Ishikawa (cell line): ENCODE measurements at regions not wholly inside any gene's neighbourhood (a gene's known extent, or its start where the extent isn't known, plus 50 kb on each side); places are given as distances from the start of the nearest gene placed in this dataset.

ENCODE experiments used
- CEBPB ChIP-seq: IDR thresholded peaks from 2 replicates; pipeline ENCODE4 v1.6.1; 2012
- CREB1 ChIP-seq: IDR thresholded peaks from 2 replicates; pipeline ENCODE4 v1.6.1; 2012; ENCODE audit warnings: low read depth
- EGR1 ChIP-seq: IDR thresholded peaks from 2 replicates; pipeline ENCODE4 v1.6.1; 2012
- EP300 ChIP-seq: IDR thresholded peaks from 2 replicates; pipeline ENCODE4 v1.6.1; 2012; ENCODE audit warnings: borderline replicate concordance
- FOXM1 ChIP-seq: IDR thresholded peaks from 2 replicates; pipeline ENCODE4 v1.6.1; 2012; ENCODE audit warnings: low read depth, borderline replicate concordance
- NFIC ChIP-seq: IDR thresholded peaks from 2 replicates; pipeline ENCODE4 v1.6.1; 2012
- RAD21 ChIP-seq: IDR thresholded peaks from 2 replicates; pipeline ENCODE4 v1.6.1; 2012; ENCODE audit warnings: low read depth
- TAF1 ChIP-seq: IDR thresholded peaks from 2 replicates; pipeline ENCODE4 v1.6.1; 2012; ENCODE audit warnings: low read depth, mild to moderate bottlenecking
- TCF12 ChIP-seq: IDR thresholded peaks from 2 replicates; pipeline ENCODE4 v1.6.1; 2012; ENCODE audit warnings: low read depth
- TEAD4 ChIP-seq: IDR thresholded peaks from 2 replicates; pipeline ENCODE4 v1.6.1; 2012
- USF1 ChIP-seq: IDR thresholded peaks from 2 replicates; pipeline ENCODE4 v1.6.1; 2012
- YY1 ChIP-seq: IDR thresholded peaks from 2 replicates; pipeline ENCODE4 v1.6.1; 2012; ENCODE audit warnings: low read depth
- ZBTB7A ChIP-seq: IDR thresholded peaks from 2 replicates; pipeline ENCODE4 v1.6.1; 2012; ENCODE audit warnings: low read depth
- TF ChIP-seq, protein P1 (sequence below): IDR thresholded peaks from 2 replicates; pipeline ENCODE4 v1.6.1; 2012
- TF ChIP-seq, protein P2 (sequence below): IDR thresholded peaks from 2 replicates; pipeline ENCODE4 v1.6.1; 2012; ENCODE audit warnings: low read depth, mild to moderate bottlenecking

DNA sequence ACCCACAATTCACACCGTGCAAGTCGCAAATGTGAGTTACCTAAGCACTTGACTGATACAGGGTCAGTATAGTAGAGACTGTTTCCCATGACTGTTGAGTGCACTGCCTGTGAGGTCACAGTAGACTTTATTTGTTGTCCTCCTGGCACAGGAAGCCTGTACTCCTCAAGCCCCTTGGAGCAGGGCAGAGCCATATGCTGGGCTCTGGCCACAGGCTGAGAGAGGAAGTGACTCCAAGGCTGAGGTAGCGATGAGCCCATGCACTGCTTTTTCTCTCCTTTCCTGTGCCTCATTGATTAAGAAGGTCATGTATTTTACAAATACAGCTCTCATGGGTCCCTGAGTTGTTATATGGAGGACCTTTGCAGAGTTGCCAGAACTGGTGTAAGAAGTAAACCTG, 287.7 kb downstream of the SRBD1 start:
- TF ChIP-seq TEAD4 (no peak), EP300 (no peak), CREB1 (no peak), NFIC (no peak), ZBTB7A (no peak), CEBPB (no peak), RAD21 (no peak), YY1 (no peak), EGR1 (no peak), USF1 (no peak), FOXM1 (no peak)
- TF ChIP-seq, protein P1, sequence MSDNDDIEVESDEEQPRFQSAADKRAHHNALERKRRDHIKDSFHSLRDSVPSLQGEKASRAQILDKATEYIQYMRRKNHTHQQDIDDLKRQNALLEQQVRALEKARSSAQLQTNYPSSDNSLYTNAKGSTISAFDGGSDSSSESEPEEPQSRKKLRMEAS, result no peak

DNA sequence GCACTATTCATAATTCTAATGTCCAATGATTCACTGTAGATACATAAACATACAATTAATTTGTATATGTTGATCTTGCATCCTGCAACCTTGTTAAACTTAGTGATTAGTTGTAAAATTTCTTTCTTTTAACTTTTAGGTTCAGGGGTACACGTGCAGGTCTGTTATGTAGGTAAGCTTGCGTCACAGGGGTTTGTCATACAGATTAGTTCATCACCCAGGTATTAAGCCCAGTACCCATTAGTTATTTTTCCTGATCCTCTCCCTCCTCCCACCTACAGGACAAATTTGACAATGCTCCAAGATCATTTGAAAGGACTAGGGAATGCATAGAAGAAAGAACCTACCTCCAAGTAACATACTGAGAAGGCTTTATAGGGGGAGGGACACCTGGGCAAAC, 290.1 kb downstream of the SRBD1 start:
- no peak for TF ChIP-seq TCF12
- TF ChIP-seq ZBTB7A, result no peak
- TF ChIP-seq FOXM1, result no peak
- no peak for TF ChIP-seq RAD21

GRCh38 chr2:45319683-45320455, 291.2 kb downstream of the SRBD1 start:
- TF ChIP-seq, protein P2, sequence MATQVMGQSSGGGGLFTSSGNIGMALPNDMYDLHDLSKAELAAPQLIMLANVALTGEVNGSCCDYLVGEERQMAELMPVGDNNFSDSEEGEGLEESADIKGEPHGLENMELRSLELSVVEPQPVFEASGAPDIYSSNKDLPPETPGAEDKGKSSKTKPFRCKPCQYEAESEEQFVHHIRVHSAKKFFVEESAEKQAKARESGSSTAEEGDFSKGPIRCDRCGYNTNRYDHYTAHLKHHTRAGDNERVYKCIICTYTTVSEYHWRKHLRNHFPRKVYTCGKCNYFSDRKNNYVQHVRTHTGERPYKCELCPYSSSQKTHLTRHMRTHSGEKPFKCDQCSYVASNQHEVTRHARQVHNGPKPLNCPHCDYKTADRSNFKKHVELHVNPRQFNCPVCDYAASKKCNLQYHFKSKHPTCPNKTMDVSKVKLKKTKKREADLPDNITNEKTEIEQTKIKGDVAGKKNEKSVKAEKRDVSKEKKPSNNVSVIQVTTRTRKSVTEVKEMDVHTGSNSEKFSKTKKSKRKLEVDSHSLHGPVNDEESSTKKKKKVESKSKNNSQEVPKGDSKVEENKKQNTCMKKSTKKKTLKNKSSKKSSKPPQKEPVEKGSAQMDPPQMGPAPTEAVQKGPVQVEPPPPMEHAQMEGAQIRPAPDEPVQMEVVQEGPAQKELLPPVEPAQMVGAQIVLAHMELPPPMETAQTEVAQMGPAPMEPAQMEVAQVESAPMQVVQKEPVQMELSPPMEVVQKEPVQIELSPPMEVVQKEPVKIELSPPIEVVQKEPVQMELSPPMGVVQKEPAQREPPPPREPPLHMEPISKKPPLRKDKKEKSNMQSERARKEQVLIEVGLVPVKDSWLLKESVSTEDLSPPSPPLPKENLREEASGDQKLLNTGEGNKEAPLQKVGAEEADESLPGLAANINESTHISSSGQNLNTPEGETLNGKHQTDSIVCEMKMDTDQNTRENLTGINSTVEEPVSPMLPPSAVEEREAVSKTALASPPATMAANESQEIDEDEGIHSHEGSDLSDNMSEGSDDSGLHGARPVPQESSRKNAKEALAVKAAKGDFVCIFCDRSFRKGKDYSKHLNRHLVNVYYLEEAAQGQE, result no peak
- TF ChIP-seq RAD21, result no peak
- TF ChIP-seq CREB1, result no peak
- TF ChIP-seq USF1, result no peak
- TF ChIP-seq CEBPB, result no peak
- TF ChIP-seq EGR1, result no peak
- TF ChIP-seq ZBTB7A, result no peak
- no peak for TF ChIP-seq TCF12
- TF ChIP-seq NFIC, result no peak
- TF ChIP-seq EP300, result no peak
- TF ChIP-seq YY1, result no peak
- no peak for TF ChIP-seq TAF1
- TF ChIP-seq, protein P1, result no peak
- no peak for TF ChIP-seq TEAD4
- TF ChIP-seq FOXM1, result no peak

GRCh38 chr2:45318686-45319085, 292.4 kb downstream of the SRBD1 start:
- TF ChIP-seq, protein P1, result no peak
- no peak for TF ChIP-seq ZBTB7A
- no peak for TF ChIP-seq YY1
- TF ChIP-seq TAF1, result no peak
- TF ChIP-seq FOXM1, result no peak
- no peak for TF ChIP-seq TEAD4
- no peak for TF ChIP-seq CEBPB
- TF ChIP-seq, protein P2, result no peak
- no peak for TF ChIP-seq EP300
- no peak for TF ChIP-seq NFIC
- TF ChIP-seq TCF12, result no peak
- no peak for TF ChIP-seq CREB1
- TF ChIP-seq EGR1, result no peak

DNA sequence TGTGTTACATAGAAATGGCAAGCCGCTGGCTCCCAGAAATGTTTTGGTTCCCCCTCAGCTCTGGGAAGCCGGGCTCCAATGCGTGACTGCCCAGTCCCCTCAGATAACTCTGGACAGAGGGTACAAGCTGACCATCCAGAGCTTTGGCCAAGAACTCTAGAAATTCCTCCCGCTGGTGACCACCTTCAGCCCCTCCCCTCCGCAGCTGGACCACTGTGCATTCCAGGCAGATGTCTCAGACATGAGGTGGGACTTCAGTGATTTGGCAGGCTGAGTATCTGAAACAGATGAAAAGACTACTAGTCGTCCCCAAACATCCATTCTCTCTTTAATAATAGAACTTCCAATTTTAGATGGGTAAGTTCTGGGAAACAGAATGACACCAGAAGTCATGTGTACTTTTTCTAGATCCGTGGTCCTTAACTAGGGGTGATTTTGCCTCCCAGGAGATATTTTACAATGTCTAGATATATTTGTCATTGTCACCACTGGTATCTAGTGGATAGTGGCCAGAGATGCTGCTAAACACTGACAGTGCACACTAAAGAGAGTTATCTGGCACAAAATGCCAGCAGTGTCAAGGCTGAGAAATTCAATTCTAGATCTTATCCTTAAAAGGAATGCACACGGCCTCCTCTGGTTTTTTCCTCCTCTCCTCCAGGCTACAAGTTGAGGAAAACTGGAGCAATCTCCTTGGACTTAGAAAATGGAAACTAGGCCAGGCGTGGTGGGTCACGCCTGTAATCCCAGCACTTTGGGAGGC, 294.3 kb downstream of the SRBD1 start:
- TF ChIP-seq, protein P2, result no peak
- TF ChIP-seq TAF1 (no peak), RAD21 (no peak), NFIC (no peak), CREB1 (no peak), EGR1 (no peak), TEAD4 (no peak), FOXM1 (no peak), EP300 (no peak), TCF12 (no peak), USF1 (no peak), YY1 (no peak), CEBPB (no peak), ZBTB7A (no peak)
- TF ChIP-seq, protein P1, result no peak
